SIG-M5 treated with dmso at 0.1 percent for 504 hours (cell line): ENCODE measurements at regions not wholly inside any gene's neighbourhood (a gene's known extent, or its start where the extent isn't known, plus 50 kb on each side); places are given as distances from the start of the nearest gene placed in this dataset.

Experiments used
- DNase-seq: peaks from one replicate; lab custom pipeline; 2025; ENCODE audit not compliant: unreplicated experiment; lab: John Stamatoyannopoulos, UW

DNA sequence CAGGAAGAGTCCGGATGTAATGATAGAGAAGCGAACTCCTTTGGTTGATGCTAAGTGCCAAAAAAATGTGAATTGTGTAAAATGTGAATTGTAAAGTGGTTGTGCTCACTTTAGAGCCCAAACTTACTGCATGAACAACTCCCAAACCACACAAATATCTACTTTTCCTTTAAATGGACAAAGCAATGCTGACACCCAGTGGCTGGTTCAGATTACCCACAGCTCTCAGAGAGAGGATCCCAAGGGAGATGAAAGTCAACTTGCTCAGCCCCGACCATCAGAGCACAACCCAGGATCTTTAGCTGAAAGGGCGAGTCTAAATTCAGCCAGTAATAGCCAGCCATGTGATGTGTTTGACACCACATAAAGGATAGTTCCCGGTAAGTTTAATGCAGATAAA is 133.7 kb downstream of the NMUR2 start:
- DNase-seq: peak; percentile 17

DNA sequence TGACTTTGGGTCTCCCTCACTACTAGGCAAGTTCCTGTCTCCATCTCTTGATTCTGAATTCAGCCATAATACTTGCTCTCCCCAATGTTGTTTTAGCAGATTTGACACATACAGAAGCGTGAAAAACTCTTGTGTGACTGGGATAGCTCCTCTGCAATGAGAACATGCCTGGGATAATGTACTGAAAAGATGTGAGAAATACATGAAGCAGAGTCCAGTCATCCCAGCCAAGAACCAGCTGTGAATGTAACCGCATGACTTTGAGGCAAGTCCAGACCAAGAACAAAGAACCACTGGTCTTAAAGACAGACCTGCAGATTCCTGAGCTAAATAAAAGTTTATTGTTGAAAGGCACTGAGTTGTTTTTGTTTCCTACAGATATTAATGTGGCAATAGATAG is 135.0 kb downstream of the NMUR2 start:
- no peak for DNase-seq

DNA sequence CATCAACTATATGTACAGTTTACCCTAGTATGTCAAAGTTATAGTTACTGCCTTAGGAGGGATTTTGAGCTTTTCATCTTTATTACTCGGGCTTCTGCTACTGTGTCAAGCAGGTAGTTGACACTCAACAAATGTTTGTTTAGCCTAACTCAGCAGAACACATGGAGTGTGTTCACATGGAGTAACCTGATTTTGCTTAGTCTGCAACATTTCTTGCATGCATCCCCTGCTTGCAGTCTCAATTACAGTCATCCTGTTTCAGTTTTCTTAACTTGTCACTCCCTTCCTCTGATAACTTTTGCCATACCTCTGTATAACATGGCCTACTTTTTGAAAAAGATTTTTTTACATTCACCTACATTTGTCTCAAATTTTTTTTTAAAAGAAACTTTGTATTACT is 135.5 kb downstream of the NMUR2 start:
- no peak for DNase-seq

DNA sequence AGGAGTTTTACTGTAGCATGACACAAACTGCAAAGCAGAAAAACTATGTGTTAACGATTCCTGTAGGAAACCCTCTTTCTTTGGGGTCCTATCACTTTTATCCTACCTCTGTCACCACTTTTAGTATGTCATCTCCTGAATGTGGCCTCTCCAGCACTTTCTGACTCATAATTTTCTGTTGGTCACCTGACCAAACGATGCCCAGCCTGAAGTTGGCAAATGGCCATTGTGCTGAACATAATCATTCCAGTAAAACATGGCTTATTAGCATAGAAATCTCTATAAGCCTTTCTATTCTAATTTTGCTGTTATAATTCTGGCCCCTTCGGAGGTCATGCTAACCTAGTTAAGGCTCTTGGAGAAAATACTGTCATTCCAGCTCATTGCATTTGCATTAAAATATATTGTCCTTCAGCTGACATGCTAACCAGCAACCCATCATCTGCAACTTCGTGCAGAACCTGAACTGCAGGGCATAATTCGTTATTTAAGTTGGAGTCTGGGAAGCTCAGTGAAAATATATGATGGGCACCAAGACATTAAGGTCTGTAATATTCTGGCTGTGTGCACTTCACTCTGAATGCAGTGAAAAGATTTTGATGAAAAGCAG is 140.3 kb downstream of the NMUR2 start:
- no peak for DNase-seq

DNA sequence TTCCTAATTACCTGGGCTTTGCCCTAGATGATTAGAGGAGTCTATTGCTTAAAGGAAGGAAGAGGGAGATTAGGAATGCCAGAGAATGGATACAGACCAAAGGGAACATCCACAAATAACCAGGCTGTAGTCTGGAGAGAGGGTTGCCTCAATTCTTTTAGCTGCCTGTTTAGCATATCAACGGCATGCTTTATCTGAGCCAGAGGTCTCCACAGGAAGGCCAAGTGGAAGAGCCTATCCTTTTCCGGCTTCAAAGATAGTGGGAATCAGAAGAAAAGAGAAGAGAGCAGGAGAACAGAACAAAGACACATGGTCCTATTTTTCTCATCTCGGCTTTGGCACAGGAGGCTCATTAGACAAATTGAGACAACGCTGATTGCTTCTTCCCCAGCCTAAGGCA is 142.4 kb downstream of the NMUR2 start:
- DNase-seq: no peak

DNA sequence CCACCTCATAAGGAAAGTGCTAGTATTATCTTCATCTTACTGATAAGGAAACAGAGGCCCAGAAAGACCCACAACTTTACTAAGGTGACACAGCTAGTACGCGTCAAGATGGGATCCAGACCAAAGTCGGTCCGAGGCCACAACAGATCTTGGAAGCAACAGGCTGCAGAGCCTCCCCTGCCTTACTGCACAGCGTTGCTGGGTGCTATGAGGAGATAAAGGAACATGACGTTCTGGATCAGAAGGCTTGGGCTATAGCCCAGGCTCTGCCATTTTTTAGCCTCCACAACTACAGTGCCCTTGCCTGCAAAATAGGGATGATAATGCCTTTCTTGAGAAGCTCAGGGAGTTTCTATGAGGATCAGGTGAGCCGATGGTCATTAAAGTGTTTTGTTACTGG is 144.1 kb downstream of the NMUR2 start:
- no peak for DNase-seq

DNA sequence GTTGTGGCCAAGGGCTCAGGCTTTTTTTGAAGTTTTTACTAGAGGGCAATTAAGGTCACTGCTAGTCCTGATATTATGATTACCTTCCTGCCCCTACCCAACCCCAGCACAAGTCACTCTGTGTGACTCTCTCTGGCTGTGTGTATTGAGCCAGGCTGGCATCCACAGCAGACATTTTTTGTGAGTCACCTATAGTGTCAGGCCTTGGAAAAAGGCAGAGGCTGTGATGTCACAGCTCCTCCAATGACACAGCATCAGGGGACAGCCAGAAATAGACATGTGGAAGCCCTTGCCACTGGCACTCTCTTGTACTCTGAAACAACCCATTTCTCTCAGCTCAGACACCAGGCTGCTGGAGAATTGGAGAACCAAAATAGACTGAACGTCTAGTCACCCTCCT is 145.4 kb downstream of the NMUR2 start:
- no peak for DNase-seq

DNA sequence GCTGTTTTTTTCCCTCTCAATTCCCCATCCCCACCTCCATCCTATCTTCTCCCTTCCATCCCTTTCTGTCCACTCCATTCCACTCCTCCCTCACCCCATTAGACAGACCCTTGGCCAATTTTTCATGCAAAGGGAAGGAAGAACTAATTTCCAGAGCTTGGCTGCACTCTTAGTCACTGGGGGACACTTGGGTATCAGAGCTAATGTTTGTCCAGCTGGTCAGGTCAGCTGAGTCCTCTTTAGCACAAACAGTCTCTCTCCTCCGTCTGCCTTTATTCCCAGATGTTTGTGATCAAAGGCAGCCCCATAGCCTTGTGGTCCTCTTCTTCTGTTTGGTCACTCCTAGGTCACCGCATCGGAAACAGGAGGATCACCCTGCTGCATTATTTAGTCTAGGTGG is 148.5 kb downstream of the NMUR2 start:
- DNase-seq: no peak

DNA sequence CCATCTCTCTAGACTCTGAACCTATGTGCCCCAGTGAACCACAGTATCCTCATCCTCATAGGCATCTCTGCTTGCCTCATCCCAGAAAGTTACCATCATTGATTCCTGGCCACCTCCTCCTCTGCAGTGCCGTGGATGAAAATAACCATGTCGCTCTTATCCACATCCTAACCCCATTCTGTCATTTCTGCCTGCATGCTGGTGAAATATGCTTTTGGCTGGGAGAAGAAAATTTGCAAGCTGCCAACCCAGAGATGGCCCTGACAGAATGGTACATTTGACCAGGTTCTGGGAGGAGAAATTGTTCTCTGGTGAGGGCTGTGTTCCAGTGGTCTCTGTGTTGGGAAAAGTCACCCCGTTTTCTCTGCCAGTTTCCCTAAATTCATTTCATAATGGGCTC is 149.7 kb downstream of the NMUR2 start:
- no peak for DNase-seq

DNA sequence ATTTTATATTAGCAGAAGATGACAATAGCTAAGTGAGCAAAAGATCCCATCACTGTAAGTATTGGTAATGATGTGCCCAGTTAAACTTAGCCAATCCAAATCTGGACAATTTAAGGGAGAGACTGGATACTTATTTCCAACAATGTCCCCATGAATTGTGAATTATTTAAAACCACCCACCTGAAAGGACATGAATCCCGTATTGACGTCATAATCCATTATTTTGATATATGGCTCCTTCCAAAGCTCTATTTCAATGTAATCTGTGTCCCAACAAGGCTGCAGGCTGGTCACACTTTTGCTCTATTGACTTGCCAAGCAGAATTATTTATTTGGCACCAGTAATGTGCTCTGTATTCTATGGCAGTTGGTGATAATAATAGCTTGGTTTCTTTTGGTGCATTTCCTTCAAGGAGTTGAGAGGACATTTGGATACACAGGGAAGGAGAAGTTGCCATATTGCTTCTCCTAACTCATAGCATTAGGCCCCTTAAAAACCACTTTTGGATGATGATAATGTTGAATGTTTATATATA is 157.2 kb downstream of the NMUR2 start:
- DNase-seq: no peak

DNA sequence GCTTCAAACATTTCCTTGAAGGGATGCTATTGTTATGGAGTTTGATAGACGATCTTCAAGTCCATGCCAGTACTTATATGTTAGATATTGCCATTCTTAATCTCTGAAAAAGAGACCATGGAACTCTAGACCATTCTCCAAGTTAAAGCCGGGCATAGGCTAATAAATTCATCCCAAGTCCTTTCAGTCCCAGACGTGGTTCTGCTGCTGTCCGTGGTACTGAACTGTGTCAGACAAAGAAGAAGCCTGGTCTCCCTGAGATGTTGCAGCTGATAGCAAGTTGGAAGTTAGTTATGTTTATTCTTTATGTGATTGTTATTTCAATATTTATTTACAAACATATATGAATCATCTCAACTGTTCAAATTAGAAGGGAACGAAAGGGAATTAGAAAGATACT is 158.7 kb downstream of the NMUR2 start:
- DNase-seq: no peak

DNA sequence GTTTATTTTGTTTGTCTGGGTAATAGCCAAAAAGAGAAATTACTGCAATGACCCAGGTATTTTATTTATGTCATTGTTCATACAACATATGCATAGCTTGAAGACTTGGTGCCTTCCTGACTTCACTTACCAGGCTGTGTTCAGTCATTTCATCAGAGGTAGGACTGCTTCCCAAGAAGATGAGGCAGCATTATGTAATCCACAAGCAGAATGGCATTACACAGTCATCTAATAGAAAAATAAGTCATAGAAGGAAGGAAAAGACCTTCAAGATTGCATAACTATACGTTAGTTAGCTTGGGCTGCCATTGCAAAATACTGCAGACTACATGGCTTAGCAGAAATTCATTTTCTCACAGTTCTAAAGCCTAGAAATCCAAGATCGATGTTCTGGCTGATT is 167.5 kb downstream of the NMUR2 start:
- peak; percentile 50 for DNase-seq

DNA sequence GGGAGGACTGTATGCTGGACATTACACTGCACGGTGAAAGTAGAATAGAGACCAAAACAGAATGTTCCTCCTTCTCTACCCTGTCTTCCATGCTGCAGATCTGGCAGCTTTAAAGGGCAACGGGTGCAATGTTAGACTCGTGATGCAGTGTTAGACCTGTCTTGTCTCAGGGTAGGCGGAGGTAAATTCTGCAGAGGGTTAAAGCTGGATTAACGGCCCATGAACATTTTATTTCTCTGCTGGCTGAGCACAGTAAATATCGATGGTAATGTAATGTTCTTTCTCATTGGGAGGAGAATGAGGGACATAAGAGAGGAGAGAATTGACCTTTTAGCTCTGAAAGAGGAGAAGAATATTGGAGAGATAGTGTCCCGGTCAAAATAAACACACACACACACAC is 178.9 kb downstream of the NMUR2 start:
- no peak for DNase-seq

DNA sequence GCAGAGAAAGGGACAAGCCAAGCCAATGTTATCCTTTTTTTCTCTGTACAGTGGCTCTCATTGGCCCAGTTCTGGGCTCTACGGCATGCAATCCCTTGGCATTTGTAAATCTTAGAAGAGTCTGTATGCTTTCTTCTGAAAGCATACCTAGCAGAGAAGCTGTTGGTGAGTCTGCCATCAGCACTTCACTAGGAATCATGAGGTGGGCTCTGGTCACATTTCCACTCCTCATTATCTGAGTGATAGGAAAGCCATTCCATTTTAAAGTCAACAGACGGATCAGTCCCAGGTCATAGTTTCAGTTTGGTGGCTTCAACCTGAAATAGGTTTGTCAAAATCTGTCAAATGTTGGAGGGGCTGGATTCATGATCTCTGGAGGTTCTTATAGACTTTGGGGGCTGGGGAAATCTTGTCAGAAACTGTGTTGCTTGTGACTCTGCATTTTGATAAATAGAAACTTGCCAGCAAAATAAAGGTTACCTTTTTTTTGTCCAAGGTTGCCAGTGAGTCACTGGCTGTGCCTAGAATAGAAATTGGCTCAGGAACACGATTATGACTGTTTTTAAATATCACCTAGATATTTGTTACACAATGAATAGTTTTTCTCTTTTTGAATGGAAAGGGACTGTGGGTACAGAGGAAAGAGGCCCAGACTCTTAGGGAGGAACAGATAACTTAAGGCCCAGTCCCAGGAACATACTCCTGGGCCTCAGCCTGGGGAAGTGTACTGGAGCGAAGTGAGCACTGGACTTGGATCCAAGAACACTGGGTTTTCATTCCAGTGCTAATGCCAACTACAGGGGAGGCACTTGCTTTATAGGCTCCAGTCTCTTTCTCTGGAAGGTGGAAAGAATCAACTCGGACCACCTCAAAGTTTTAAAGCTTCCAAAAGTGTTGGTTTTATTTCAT is 183.1 kb downstream of the NMUR2 start:
- DNase-seq: no peak

DNA sequence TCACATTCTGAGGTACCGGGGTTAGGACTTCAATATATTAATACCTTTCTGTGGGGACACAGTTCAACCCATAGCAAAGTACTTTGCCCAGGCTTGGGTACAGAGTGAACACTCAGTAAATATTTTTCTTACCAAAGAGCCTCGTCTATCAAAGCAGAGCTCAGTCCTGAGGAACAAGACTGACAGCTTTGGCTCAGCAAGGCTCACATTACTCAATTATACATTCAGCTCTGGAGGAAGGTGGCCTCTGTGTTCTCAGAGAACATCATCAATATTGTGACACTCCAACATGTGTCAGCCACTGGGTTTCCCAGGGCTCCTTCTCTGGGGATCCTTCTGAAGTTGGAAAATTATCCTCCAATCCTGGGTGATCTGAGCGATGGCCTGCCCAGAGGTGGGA is 186.4 kb downstream of the NMUR2 start:
- DNase-seq: peak; percentile 43

DNA sequence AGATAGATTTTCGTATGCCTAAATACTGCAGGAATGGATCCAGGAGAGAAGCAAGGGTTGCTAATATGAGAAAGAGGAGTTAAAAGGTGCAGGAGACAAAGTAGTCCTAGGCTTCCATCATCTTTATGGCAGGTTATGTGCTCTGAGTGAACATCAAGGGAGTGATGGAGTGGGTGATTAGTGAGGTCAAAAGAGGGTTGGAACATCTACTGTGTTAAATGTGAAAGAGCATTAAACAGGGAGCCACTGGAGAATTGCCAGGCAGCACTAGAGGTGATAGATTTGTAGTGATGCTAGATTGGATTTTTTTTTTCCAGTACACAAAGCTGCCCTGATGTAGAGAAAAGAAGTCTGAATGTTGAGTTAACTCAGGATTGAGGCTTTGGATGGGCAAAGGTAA is 199.3 kb downstream of the NMUR2 start:
- DNase-seq: no peak

DNA sequence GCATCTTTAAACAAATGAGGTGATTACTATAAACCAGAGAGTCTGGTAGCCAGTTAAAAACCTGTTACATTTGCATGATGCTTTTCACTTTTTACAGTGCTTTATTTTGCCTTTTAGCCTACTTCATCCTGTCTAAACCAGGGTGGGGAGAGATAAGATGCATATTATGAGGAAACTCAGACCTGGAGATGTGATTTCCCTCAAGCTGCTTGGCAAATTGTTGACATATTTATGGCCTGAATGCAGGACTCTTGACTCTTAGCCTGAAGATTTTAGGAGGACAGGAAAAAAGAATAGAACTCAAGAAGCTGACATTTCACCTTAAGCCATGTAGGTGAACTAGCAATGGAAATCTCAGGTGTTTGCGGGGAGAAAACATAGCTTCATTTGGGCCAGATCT is 202.8 kb downstream of the NMUR2 start:
- no peak for DNase-seq

DNA sequence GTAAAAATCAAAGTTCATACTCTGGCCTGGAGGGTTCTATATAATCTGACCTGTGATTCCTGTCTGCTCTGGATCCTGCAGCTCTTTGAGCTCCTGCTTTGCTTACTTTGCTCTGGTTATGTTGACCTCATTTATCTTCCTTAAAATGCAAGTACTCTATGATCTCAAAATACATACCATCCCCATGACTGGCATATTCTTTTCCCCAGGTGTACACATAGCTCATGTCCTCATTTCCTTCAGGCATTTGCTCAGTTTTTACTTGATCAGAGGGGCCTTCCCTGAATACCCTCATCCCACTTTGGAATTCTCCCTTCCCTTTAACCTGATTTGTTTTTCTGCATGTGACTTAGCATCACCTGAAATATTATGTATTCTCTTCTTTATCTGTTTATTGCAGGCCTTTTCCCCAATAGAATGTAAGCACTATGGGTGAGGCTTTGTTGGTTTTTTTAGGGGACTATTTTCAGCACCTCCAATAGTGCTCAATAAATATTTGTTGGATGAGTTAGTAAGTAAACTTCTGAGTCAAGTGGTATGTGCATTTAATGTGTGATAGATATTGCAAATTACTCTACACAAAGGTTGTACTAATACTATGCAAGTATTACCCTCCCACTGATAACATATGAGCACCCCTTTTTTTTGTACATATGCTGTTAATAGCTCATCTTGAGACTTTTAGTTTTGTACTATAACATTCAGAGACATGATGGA is 211.5 kb downstream of the NMUR2 start:
- no peak for DNase-seq

DNA sequence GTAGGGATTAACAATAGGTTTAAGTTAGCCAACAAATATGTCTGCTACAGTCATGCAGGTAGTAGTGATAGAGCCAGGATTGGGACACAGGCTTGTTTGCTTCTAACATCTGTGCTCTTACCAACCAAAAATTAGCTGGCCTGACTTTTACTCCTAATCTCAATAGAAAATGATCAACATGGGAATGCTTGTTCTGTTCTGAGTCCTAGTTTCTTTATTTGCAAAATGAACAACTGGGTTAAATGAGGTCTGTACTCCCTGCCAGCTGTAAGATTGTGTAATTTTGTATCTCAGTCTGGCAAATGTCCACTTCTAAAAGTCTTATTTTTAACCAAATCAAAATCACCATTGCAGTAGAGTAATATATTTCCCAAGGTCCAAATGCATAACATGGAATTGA is 216.8 kb downstream of the NMUR2 start:
- DNase-seq: no peak

DNA sequence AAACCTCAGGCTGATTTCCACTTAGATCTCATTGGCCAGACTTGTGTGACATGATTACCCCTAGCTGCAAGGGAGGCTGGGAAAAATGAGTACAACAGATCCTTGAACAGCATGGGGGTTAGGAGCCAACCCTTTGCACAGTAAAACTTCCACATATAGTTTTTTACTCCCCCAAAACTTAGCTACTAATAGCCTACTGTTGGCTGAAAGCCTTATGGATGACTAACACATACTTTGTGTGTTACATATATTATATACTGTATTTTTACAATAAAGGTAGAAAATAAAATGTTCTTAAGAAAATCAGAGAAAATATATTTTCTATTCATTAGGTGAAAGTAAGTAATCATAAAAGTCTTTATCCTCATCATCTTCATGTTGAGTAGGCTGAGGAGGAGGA is 217.4 kb downstream of the NMUR2 start:
- DNase-seq: no peak

DNA sequence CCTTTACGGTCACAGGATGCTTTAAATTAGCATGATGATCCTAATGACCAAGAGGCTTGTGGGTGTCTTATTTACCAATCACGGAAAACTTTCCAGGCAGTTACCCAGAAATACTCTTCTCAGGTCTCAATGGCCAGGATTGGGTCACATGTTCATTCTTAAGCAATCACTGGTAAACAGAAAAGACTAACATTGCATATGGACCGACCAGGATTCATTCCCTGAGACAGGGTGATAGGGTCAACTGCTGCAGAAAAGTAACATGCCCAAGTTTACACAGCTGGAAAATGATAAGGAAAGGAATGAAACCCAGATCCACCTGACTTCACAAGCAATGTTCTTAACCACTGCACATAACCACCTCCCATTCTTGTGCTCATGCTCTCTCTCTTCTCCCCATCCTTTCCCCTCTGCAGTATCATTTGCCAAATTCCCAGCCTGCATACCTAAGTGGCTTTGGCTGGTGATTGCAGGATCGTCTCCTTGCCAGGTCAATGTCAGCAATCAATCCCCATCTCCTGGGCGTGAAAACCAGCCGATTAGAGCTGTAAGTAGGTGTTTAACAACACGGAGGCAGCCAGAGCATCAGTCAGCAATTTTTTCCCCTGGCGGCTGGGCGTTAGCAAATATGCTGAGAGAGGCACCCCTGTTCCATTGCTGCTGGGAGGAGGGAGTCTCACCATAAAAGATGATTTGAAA is 219.4 kb downstream of the NMUR2 start:
- DNase-seq: no peak
